Uterus (tissue), 3 donors: ENCODE measurements at regions not wholly inside any gene's neighbourhood (a gene's known extent, or its start where the extent isn't known, plus 50 kb on each side); places are given as distances from the start of the nearest gene placed in this dataset.
A peak's percentile ranks its signal among the peaks of the same experiment; 100 is the strongest.

Source experiments
- DNase-seq, 2 donors: peaks; one replicate each; pipeline ENCODE4 v3.0.0-alpha.2; 2019 to 2020
- H3K27ac ChIP-seq, 2 donors: fragments of 200-600 bp; sonication (generic); 1 replicate in 1 of 2; 2 replicates in 1 of 2; pipeline ENCODE4 v1.5.1; 2016 to 2018
- H3K27me3 ChIP-seq, 2 donors: fragments of 200-600 bp; sonication (generic); one replicate each; pipeline ENCODE4 v1.5.1; 2018 to 2019; ENCODE audit warnings: control low read depth in 1 of 2
- H3K36me3 ChIP-seq, 2 donors: fragments of 200-600 bp; sonication (generic); one replicate each; pipeline ENCODE4 v1.5.1; 2019; ENCODE audit warnings: control low read depth in 1 of 2
- H3K4me1 ChIP-seq, 2 donors: fragments of 200-600 bp; sonication (generic); one replicate each; pipeline ENCODE4 v1.5.1; 2018 to 2019; ENCODE audit warnings: control low read depth in 1 of 2
- H3K4me3 ChIP-seq, 2 donors: fragments of 200-600 bp; sonication (generic); 1 replicate in 1 of 2; 2 replicates in 1 of 2; pipeline ENCODE4 v1.5.1; 2018 to 2019; ENCODE audit warnings: mild to moderate bottlenecking in 1 of 2
- H3K9me3 ChIP-seq, 2 donors: fragments of 200-600 bp; sonication (generic); one replicate each; pipeline ENCODE4 v1.5.1; 2019; ENCODE audit warnings: control low read depth in 1 of 2
- CTCF ChIP-seq, 4 experiments: fragments of 200-600 bp in 2 of 4; fragments of 450-650 bp in 2 of 4; sonication (generic) in 2 of 4; IDR thresholded peaks; one replicate each; pipeline ENCODE4 v1.5.1; 2016 to 2019; ENCODE audit warnings: antibody characterized with exemption in 4 of 4, mild to moderate bottlenecking in 2 of 4, moderate library complexity in 1 of 4
- POLR2A ChIP-seq, 2 donors: fragments of 450-650 bp; IDR thresholded peaks; one replicate each; pipeline ENCODE4 v1.6.1; 2016; ENCODE audit warnings: antibody characterized with exemption in 2 of 2, mild to moderate bottlenecking in 1 of 2, moderate library complexity in 1 of 2
- intact Hi-C: fragments of 100-400 bp; cut with DNase I; formaldehyde crosslinking; loops from one replicate; pipeline ENCODE4 v1.15.1; 2023; ENCODE audit warnings: low total_unique reads
- donor health status: DM: yes; HTN: yes; CAD: no.

- Histone ChIP-seq H3K27me3 (no peaks in the 10 kb centered on the region), H3K4me3 (no peak overlapping the region), H3K27ac (no peak overlapping the region), H3K4me1 (peaks cover 0 to 4% of the 10 kb centered on the region in 2 donors), H3K36me3 (no peaks in the 10 kb centered on the region), H3K9me3 (no peaks in the 10 kb centered on the region)
- intact Hi-C loops = no loop called here
- no peak for DNase-seq
- no peak for TF ChIP-seq POLR2A (IDR thresholded peaks at IDR 0.05)
- no peak for TF ChIP-seq CTCF (IDR thresholded peaks at IDR 0.05)
Observed at GRCh38 chr11:122307476-122308035, 191.5 kb upstream of the BLID start.

GRCh38 chr11:122306831-122307391 is 190.9 kb upstream of the BLID start:
- no peak for TF ChIP-seq CTCF (IDR thresholded peaks at IDR 0.05)
- TF ChIP-seq POLR2A (IDR thresholded peaks at IDR 0.05) = no peak
- no peaks in the 10 kb centered on the region for H3K36me3 ChIP-seq
- peaks cover 0 to 4% of the 10 kb centered on the region in 2 donors for H3K4me1 ChIP-seq
- H3K27ac ChIP-seq = no peak overlapping the region
- H3K27me3 ChIP-seq = no peaks in the 10 kb centered on the region
- no peaks in the 10 kb centered on the region for H3K9me3 ChIP-seq
- intact Hi-C loops = no loop called here
- no peak for DNase-seq
- no peak overlapping the region for H3K4me3 ChIP-seq

GRCh38 chr11:122305426-122306320 is 189.7 kb upstream of the BLID start:
- Histone ChIP-seq H3K9me3 (no peaks in the 10 kb centered on the region), H3K27me3 (no peaks in the 10 kb centered on the region), H3K4me1 (peaks cover 0 to 4% of the 10 kb centered on the region in 2 donors), H3K4me3 (no peak overlapping the region), H3K27ac (peak overlapping the region; percentile 12 to 20), H3K36me3 (no peaks in the 10 kb centered on the region)
- no peak for DNase-seq
- no peak for TF ChIP-seq CTCF (IDR thresholded peaks at IDR 0.05)
- intact Hi-C loops = no loop called here

- H3K36me3 ChIP-seq = no peaks in the 10 kb centered on the region
- intact Hi-C loops = no loop called here
- H3K27me3 ChIP-seq = no peaks in the 10 kb centered on the region
- peak overlapping the region; percentile 12 to 20 for H3K27ac ChIP-seq
- TF ChIP-seq CTCF (IDR thresholded peaks at IDR 0.05) (no peak), POLR2A (IDR thresholded peaks at IDR 0.05) (no peak)
- H3K9me3 ChIP-seq = no peaks in the 10 kb centered on the region
- H3K4me1 ChIP-seq = peaks cover 0 to 4% of the 10 kb centered on the region in 2 donors
- DNase-seq = no peak
- H3K4me3 ChIP-seq = no peak overlapping the region
Observed at GRCh38 chr11:122304973-122305372, 189.0 kb upstream of the BLID start.

- H3K4me1 ChIP-seq = peaks cover 0 to 4% of the 10 kb centered on the region in 2 donors
- H3K9me3 ChIP-seq = no peaks in the 10 kb centered on the region
- intact Hi-C loops = no loop called here
- TF ChIP-seq POLR2A (IDR thresholded peaks at IDR 0.05) (no peak), CTCF (IDR thresholded peaks at IDR 0.05) (no peak)
- H3K27ac ChIP-seq = no peak overlapping the region
- no peak overlapping the region for H3K4me3 ChIP-seq
- no peak for DNase-seq
- H3K36me3 ChIP-seq = no peaks in the 10 kb centered on the region
- H3K27me3 ChIP-seq = no peaks in the 10 kb centered on the region
Observed at GRCh38 chr11:122304306-122304705, 188.3 kb upstream of the BLID start.
